ENCODE measurements at regions not wholly inside any gene's neighbourhood (a gene's known extent, or its start where the extent isn't known, plus 50 kb on each side); places are given as distances from the start of the nearest gene placed in this dataset.
"Not testable (repeated sequence)": the region's sequence is repeated elsewhere in the genome, so short reads cannot be mapped to it uniquely, and the experiment has no call there.

DNA sequence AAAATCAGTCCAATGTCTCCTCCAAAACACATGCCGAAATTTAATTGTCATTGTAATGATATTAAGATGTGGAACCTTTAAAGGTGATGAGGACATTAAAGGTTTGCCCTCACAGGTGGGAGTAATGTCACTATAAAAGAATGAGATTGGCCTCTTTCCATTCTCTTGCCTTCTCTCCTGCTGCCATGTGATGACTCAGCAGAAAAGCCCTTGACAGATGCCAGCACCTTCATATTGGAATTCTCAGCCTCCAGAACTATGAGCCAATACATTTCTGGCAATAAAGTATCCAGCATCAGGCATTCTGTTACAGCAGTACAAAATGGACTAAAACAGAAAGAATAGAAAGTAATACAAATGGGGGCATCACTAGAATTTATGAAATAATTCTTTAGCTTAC is 609.7 kb downstream of the SLC16A7 start:
- no peak for DNase-seq (ENCODE audit: low spot score)
- TF ChIP-seq, protein P1, sequence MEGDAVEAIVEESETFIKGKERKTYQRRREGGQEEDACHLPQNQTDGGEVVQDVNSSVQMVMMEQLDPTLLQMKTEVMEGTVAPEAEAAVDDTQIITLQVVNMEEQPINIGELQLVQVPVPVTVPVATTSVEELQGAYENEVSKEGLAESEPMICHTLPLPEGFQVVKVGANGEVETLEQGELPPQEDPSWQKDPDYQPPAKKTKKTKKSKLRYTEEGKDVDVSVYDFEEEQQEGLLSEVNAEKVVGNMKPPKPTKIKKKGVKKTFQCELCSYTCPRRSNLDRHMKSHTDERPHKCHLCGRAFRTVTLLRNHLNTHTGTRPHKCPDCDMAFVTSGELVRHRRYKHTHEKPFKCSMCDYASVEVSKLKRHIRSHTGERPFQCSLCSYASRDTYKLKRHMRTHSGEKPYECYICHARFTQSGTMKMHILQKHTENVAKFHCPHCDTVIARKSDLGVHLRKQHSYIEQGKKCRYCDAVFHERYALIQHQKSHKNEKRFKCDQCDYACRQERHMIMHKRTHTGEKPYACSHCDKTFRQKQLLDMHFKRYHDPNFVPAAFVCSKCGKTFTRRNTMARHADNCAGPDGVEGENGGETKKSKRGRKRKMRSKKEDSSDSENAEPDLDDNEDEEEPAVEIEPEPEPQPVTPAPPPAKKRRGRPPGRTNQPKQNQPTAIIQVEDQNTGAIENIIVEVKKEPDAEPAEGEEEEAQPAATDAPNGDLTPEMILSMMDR (IDR thresholded peaks at IDR 0.05; ENCODE audit: extremely low read depth, missing control alignments) = no peak

DNA sequence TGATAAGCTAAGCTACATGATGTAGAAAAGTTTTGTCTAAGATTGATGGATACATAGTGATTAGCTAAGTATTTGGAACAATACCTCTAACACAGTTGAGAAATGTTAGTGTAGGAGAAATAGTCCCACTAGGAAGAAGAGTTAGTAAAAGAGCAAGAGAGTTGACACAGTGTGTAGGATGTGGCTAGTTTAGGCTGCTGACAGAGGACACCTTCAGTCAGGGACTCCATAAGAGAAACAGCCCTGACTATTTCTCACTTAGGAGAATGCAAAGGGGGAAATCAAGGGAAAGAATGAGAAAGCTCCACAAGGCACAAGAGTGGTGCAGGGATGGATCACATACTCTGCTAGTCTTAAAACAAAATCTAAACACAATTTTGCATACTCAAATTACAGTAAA is 613.7 kb downstream of the SLC16A7 start:
- no peak for DNase-seq (ENCODE audit: low spot score)
- TF ChIP-seq, protein P1 (IDR thresholded peaks at IDR 0.05; ENCODE audit: extremely low read depth, missing control alignments) = no peak

DNA sequence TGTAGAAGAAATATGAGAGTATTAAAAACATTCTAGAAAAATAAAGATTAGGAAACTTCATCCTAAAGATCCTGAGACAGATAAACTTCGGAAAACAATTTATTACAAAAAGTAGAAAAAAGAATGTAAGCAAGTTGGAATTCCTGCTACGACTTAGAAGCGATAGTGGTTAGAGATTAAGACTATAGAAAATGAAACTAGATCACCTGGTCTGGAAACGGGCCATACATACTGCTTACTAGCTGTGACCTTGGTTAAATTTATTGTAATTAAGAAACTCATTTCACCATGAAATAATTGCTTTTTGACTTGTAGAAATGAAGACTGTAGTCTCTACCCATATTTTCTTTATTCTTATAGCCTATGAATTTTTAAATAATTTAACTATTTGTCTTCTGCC is 614.1 kb downstream of the SLC16A7 start:
- DNase-seq (ENCODE audit: low spot score) = no peak
- TF ChIP-seq, protein P1 (IDR thresholded peaks at IDR 0.05; ENCODE audit: extremely low read depth, missing control alignments) = no peak

DNA sequence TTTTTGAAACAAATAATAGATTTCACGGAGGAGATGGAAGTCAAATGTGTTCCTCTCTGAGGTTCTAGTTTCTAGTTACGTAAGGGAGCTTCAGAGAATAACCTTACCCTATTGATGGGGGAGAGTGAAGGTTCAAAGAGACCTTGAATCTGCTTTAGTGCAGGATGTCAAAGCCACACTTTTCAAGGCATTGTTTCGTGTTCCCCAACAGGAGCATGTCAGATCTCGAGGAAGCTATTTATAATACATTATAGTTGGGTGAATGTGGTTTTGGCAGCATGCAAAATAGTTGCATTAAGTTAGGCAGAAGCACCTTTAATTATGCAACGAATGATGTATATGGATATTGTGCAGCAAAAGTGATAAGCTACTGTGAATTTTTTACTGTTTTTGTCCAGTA is 614.9 kb downstream of the SLC16A7 start:
- no peak for DNase-seq (ENCODE audit: low spot score)
- TF ChIP-seq, protein P1 (IDR thresholded peaks at IDR 0.05; ENCODE audit: extremely low read depth, missing control alignments) = no peak

DNA sequence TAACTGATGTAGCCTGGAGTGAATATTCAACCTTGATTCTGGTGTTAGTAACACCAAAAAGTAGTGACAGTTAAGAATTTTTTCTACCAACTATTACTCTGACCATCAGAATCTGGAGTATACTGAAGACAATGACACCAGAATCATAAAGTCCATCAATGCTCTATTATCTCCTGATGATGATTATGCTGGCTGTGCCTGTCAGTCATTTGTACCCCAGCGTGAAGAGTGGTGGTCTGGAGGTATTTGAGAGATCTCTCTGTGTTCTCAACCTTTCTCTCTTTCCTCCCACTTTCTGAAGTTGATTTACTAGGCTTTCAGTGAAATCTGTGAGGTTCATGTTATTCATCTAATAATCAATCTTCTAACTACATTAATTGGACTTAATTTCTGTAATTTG is 615.4 kb downstream of the SLC16A7 start:
- no peak for DNase-seq (ENCODE audit: low spot score)
- TF ChIP-seq, protein P1 (IDR thresholded peaks at IDR 0.05; ENCODE audit: extremely low read depth, missing control alignments) = no peak

DNA sequence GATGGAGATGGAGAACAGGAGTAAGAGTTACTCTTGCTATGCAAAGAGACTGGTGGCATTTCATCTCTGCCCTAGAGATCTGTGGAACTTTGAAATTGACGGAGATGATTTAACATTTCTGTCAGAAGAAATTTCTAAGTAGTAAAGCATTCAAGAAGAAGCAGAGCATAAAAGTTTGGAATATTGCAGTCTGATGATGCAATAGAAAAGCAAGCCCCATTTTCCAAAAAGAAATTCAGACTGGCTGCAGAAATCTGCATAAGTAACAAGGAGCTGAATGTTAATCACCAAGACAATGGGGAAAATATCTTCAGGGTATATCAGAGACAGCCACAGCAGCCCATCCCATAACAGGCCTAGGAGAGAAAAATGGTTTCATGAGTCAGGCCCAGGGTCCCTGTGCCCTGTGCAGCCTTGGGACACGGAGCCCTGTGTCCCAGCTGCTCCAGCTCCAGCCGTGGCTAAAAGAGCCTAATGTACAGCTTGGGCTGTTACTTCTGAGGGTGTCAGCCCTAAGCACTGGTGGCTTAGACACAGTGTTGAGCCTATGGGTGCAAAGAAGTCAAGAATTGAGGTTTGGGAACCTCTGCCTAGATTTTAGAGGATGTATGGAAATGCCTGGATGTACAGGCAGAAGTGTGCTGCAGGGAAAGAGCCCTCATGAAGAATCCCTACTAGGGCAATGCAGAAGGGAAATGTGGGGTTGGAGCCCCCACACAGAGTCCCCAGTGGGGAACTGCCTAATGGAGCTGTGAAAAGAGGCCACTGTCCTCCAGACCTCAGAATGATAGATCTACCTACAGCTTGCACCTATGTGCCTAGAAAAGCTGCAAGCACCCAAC is 616.6 kb downstream of the SLC16A7 start:
- TF ChIP-seq, protein P1 (IDR thresholded peaks at IDR 0.05; ENCODE audit: extremely low read depth, missing control alignments) = no peak
- DNase-seq (ENCODE audit: low spot score) = no peak

DNA sequence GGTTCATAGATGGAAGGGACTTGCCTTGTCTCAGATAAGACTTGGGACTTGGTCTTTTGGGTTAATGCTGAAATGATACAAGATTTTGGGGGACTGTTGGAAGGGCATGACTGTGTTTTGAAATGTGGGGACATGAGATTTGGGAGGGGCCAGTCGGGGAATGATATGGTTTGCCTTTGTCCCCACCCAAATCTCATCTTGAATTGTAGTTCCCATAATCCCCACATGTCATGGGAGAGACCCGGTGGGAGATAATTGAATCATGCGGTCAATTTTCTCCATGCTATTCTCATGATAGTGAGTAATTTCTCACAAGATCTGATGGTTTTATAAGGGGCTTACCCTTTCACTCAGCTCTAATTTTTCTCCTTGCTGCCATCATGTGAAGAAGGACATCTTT is 617.4 kb downstream of the SLC16A7 start:
- not testable (repeated sequence) for DNase-seq (ENCODE audit: low spot score)

DNA sequence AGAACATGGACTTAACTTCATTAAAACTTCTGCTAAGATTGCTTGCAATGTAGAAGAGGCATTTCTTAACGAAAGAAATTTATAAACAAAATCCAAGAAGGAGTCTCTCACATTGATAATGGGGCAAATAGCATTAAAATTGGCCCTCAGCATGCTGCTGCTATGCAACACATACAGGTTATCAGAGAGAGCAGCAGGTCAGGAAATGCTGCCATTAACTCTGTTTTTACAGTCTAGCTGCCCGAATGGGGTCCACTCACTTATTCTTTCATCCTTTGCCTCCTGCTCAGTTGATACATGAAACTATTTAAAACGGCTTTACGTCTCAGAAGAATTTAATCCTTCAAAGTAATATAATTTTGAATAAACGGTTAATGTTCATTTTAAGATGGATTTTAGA is 620.4 kb downstream of the SLC16A7 start:
- TF ChIP-seq, protein P1 (IDR thresholded peaks at IDR 0.05; ENCODE audit: extremely low read depth, missing control alignments) = no peak
- DNase-seq (ENCODE audit: low spot score) = no peak

Data from GM20000 (cell line).